ENCODE measurements at regions not wholly inside any gene's neighbourhood (a gene's known extent, or its start where the extent isn't known, plus 50 kb on each side); places are given as distances from the start of the nearest gene placed in this dataset.
"Not testable (repeated sequence)": the region's sequence is repeated elsewhere in the genome, so short reads cannot be mapped to it uniquely, and the experiment has no call there.

GRCh38 chr6:145092554-145092953, 642.8 kb downstream of the EPM2A start:
- DNase-seq = no peak

GRCh38 chr6:145093226-145093625, 642.1 kb downstream of the EPM2A start:
- DNase-seq = no peak

- peak; percentile 25 for DNase-seq
Observed at GRCh38 chr6:145096846-145097245, 638.5 kb downstream of the EPM2A start.

GRCh38 chr6:145098127-145098526, 637.2 kb downstream of the EPM2A start:
- DNase-seq = not testable (repeated sequence)

GRCh38 chr6:145099713-145100112, 635.6 kb downstream of the EPM2A start:
- DNase-seq = no peak

GRCh38 chr6:145110109-145110508, 625.2 kb downstream of the EPM2A start:
- no peak for DNase-seq

GRCh38 chr6:145111407-145111806, 623.9 kb downstream of the EPM2A start:
- not testable (repeated sequence) for DNase-seq

GRCh38 chr6:145112711-145113148, 622.6 kb downstream of the EPM2A start:
- no peak for DNase-seq

GRCh38 chr6:145115638-145116037, 619.7 kb downstream of the EPM2A start:
- DNase-seq = no peak

- DNase-seq = no peak
Observed at GRCh38 chr6:145116591-145117178, 618.6 kb downstream of the EPM2A start.

- DNase-seq = no peak
Observed at GRCh38 chr6:145118224-145118623, 617.1 kb downstream of the EPM2A start.

- no peak for DNase-seq
Observed at GRCh38 chr6:145119081-145119480, 616.2 kb downstream of the EPM2A start.

GRCh38 chr6:145132709-145133108, 602.6 kb downstream of the EPM2A start:
- no peak for DNase-seq

- no peak for DNase-seq
Observed at GRCh38 chr6:145135702-145136101, 599.6 kb downstream of the EPM2A start.

GRCh38 chr6:145137425-145137824, 597.9 kb downstream of the EPM2A start:
- no peak for DNase-seq

- DNase-seq = no peak
Observed at GRCh38 chr6:145138469-145139139, 596.7 kb downstream of the EPM2A start.

- DNase-seq = peak; percentile 72
Observed at GRCh38 chr6:145139140-145139850, 596.0 kb downstream of the EPM2A start.

- DNase-seq = no peak
Observed at GRCh38 chr6:145139895-145140294, 595.4 kb downstream of the EPM2A start.

- DNase-seq = no peak
Observed at GRCh38 chr6:145141572-145141971, 593.7 kb downstream of the EPM2A start.

GRCh38 chr6:145142958-145143357, 592.4 kb downstream of the EPM2A start:
- DNase-seq = no peak

- no peak for DNase-seq
Observed at GRCh38 chr6:145143379-145143778, 591.9 kb downstream of the EPM2A start.

- no peak for DNase-seq
Observed at GRCh38 chr6:145147559-145147958, 587.8 kb downstream of the EPM2A start.

GRCh38 chr6:145147981-145148749, 587.2 kb downstream of the EPM2A start:
- DNase-seq = no peak
